Cardiac muscle cell (in vitro differentiated cells and primary cell): ENCODE measurements at regions not wholly inside any gene's neighbourhood (a gene's known extent, or its start where the extent isn't known, plus 50 kb on each side); places are given as distances from the start of the nearest gene placed in this dataset.

ENCODE experiments used
- DNase-seq, 2 donors: peaks; one replicate each; pipeline versions ENCODE4 v3.0.0 to v3.0.0-alpha.2; 2010 to 2017; ENCODE audit warnings: low read depth in 1 of 2, low spot score in 1 of 2
- H3K27ac ChIP-seq: fragments of 200-600 bp; sonication (generic); 2 replicates; pipeline ENCODE4 v1.5.1; 2016
- H3K27me3 ChIP-seq: fragments of 200-600 bp; sonication (generic); 2 replicates; pipeline ENCODE4 v1.6.0; 2016; ENCODE audit warnings: control low read depth
- H3K36me3 ChIP-seq: fragments of 200-600 bp; sonication (generic); 2 replicates; pipeline ENCODE4 v1.5.1; 2016; ENCODE audit warnings: control low read depth
- H3K4me1 ChIP-seq: fragments of 200-600 bp; sonication (generic); 2 replicates; pipeline ENCODE4 v1.8.1; 2017; ENCODE audit warnings: low read depth, mild to moderate bottlenecking, mixed run types
- H3K4me3 ChIP-seq: fragments of 200-600 bp; sonication (generic); 2 replicates; pipeline ENCODE4 v1.5.1; 2016; ENCODE audit warnings: mild to moderate bottlenecking
- H3K9me3 ChIP-seq: fragments of 200-600 bp; sonication (generic); 2 replicates; pipeline ENCODE4 v1.5.1; 2017; ENCODE audit warnings: low read depth, mild to moderate bottlenecking, control low read depth
- TF ChIP-seq, protein P1 (sequence below): IDR thresholded peaks from 2 replicates; pipeline ENCODE4 v1.5.1; 2012; ENCODE audit warnings: low read depth, mild to moderate bottlenecking, low read length

DNA sequence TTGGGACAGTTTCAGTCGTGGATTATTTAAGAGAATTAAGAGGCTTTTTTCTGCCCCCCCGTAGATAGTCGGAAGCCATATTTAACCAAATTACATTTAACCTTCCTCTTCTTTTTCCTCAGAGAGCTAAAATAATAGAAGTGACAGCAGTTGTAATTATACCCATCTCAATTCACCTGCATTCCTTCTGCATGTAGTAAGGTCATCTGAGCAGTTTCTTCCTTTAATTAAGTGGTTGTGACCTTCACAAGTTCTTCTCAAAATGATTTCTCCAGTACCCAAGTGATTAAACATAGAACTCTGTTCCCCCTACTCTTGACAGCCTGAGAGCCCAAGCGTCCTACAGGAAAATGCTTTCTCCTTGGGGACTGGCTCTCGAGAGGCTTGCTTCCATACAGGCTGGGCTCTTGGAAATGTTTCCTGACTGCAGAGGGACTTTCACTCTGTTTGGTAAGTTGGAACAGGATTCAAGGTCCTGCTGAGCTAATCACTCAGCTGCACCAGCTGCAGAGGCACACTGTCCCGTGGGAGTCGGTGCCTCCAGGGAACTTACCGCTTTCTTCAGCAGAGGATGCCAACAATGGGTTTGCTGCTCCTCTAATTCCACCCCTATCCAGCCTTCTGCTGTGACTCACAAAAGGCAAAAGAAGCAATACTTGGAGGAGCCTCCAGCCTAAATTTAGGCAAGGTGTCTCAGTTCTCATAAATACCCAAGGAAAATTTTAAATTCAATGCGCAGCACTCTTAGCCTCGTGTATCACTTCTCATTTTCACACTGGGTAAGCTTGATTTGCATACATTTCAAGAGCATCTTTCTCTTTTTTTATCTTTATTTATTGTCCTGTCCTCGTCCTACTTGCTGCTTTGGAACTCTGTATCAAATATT lies 414.9 kb downstream of the KIF16B start:
- H3K4me3 ChIP-seq: no peak overlapping the region
- TF ChIP-seq, protein P1, sequence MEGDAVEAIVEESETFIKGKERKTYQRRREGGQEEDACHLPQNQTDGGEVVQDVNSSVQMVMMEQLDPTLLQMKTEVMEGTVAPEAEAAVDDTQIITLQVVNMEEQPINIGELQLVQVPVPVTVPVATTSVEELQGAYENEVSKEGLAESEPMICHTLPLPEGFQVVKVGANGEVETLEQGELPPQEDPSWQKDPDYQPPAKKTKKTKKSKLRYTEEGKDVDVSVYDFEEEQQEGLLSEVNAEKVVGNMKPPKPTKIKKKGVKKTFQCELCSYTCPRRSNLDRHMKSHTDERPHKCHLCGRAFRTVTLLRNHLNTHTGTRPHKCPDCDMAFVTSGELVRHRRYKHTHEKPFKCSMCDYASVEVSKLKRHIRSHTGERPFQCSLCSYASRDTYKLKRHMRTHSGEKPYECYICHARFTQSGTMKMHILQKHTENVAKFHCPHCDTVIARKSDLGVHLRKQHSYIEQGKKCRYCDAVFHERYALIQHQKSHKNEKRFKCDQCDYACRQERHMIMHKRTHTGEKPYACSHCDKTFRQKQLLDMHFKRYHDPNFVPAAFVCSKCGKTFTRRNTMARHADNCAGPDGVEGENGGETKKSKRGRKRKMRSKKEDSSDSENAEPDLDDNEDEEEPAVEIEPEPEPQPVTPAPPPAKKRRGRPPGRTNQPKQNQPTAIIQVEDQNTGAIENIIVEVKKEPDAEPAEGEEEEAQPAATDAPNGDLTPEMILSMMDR: no peak

DNA sequence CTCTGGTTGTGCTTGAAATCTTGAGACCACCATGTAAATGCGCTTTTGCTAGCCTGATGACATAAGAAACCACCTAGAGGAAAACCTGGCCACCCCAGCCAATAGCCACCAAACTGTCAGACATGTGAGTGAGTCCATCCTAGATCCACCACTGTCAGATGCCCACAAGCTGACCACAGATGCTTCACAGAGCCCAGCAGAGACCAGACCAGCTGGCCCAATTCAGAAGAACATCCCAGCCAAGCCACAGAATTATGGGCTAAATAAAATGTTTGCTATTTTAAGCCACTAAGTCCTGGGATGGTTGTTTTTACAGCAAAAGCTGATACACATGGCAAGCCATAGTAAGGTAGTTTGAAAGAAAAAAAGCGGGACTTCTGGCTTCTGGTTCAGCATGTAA lies 425.3 kb downstream of the KIF16B start:
- DNase-seq: no peak
- TF ChIP-seq, protein P1: no peak
- Histone ChIP-seq H3K27me3 (no peaks in the 10 kb centered on the region), H3K36me3 (no peaks in the 10 kb centered on the region), H3K9me3 (no peaks in the 10 kb centered on the region), H3K4me1 (no peaks in the 10 kb centered on the region), H3K27ac (no peak overlapping the region), H3K4me3 (no peak overlapping the region)

More for the DNA sequence above, 414.9 kb downstream of the KIF16B start:
- no peak overlapping the region for H3K27ac ChIP-seq
- no peaks in the 10 kb centered on the region for H3K27me3 ChIP-seq
- no peaks in the 10 kb centered on the region for H3K36me3 ChIP-seq
- H3K4me1 ChIP-seq: no peaks in the 10 kb centered on the region
- no peaks in the 10 kb centered on the region for H3K9me3 ChIP-seq
- no peak for DNase-seq

DNA sequence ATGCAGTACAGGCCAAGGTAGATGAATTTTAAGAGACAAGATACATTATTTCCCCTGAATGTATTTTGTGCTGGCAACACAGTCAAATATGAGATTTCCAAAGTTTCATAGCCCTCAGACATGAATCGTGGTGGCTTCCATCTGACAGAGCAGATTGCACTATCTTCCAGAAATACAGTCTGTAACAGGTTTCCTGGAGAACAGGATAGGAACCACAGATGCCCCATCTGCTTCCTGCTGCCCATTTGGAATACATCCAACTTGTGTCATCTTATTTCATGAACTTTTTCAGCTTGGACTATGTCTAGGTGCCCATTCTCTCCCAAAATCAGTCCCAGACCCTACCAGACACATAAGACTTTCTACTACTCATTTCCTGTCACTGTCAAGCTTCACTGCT lies 426.0 kb downstream of the KIF16B start:
- Histone ChIP-seq H3K27me3 (no peaks in the 10 kb centered on the region), H3K36me3 (no peaks in the 10 kb centered on the region), H3K9me3 (no peaks in the 10 kb centered on the region), H3K4me1 (no peaks in the 10 kb centered on the region), H3K4me3 (no peak overlapping the region), H3K27ac (no peak overlapping the region)
- DNase-seq: no peak
- TF ChIP-seq, protein P1: no peak

DNA sequence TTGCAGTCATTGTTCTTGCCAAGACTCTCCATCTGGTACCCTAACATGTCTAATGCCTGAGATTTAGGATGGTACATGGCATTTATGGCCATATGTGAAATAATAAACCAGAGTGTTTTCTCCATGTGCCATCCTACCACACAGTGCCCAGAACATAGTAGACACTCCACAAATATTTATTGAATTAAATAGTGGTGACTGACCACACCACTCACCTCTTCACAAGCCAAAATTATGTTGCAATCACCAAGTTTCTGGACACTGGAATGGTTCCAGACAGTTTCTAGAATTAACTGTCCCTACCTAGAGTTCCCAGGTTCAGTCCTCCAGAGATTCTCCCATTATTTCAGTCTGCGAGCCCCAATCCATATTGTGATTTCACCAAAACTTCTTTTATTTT lies 427.3 kb downstream of the KIF16B start:
- DNase-seq: no peak
- H3K9me3 ChIP-seq: no peaks in the 10 kb centered on the region
- no peaks in the 10 kb centered on the region for H3K36me3 ChIP-seq
- TF ChIP-seq, protein P1: no peak
- no peaks in the 10 kb centered on the region for H3K27me3 ChIP-seq
- no peak overlapping the region for H3K4me3 ChIP-seq
- H3K4me1 ChIP-seq: no peaks in the 10 kb centered on the region
- H3K27ac ChIP-seq: no peak overlapping the region

DNA sequence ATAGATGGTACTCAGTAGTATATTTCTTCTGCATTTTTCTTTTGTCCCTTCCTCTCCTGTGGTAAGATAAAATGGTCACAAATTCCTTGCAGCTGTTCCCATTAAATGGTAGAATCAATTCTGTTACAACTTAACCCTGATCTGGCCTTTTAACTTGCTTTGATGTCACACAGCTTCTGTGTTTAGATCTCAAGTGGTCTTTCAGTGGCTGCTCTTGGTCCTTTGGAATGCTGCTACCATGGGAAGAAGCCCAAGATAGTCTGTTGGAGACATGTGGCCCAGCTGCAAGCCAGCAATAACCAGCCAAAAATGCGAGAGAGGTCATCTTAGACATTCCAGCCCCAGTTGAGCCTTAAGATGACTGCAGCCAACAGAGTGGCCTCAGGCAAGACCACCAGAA lies 429.7 kb downstream of the KIF16B start:
- Histone ChIP-seq H3K36me3 (no peaks in the 10 kb centered on the region), H3K9me3 (no peaks in the 10 kb centered on the region), H3K4me3 (no peak overlapping the region), H3K27me3 (no peaks in the 10 kb centered on the region), H3K4me1 (no peaks in the 10 kb centered on the region), H3K27ac (no peak overlapping the region)
- TF ChIP-seq, protein P1: no peak
- DNase-seq: no peak
